Liver (tissue), 7 donors: ENCODE measurements at regions not wholly inside any gene's neighbourhood (a gene's known extent, or its start where the extent isn't known, plus 50 kb on each side); places are given as distances from the start of the nearest gene placed in this dataset.

Experiments used
- DNase-seq: peaks from one replicate; pipeline ENCODE4 v3.0.0-alpha.2; 2017; ENCODE audit warnings: low spot score
- H3K27ac ChIP-seq, 2 donors: one replicate each; pipeline ENCODE4 v1.7.0; 2013; ENCODE audit warnings: inconsistent platforms in 2 of 2, low read length in 2 of 2, control low read depth in 1 of 2, low read depth in 1 of 2, mild to moderate bottlenecking in 1 of 2
- H3K27me3 ChIP-seq, 4 donors: one replicate each; pipeline versions ENCODE4 v1.6.1 to v1.7.0; 2013; ENCODE audit warnings: low read length in 3 of 4, inconsistent platforms in 1 of 4, mild to moderate bottlenecking in 1 of 4, moderate library complexity in 1 of 4; ENCODE audit not compliant: control insufficient read depth in 4 of 4, insufficient read depth in 4 of 4
- H3K36me3 ChIP-seq, 4 donors: one replicate each; pipeline versions ENCODE4 v1.6.1 to v1.7.0; 2013; ENCODE audit warnings: low read length in 3 of 4, mild to moderate bottlenecking in 3 of 4, low read depth in 1 of 4, moderate library complexity in 1 of 4; ENCODE audit not compliant: control insufficient read depth in 4 of 4, insufficient read depth in 3 of 4
- H3K4me1 ChIP-seq, 4 donors: one replicate each; pipeline versions ENCODE4 v1.6.1 to v1.7.0; 2013; ENCODE audit warnings: low read length in 3 of 4, mild to moderate bottlenecking in 3 of 4, moderate library complexity in 1 of 4; ENCODE audit not compliant: control insufficient read depth in 4 of 4, insufficient read depth in 4 of 4
- H3K4me3 ChIP-seq, 3 donors: one replicate each; pipeline versions ENCODE4 v1.6.1 to v1.7.0; 2013; ENCODE audit warnings: low read length in 3 of 3, control low read depth in 1 of 3, low read depth in 1 of 3, mild to moderate bottlenecking in 1 of 3
- H3K9ac ChIP-seq, 2 donors: one replicate each; pipeline ENCODE4 v1.7.0; 2013; ENCODE audit warnings: low read length in 2 of 2, mild to moderate bottlenecking in 2 of 2, moderate library complexity in 2 of 2, control low read depth in 1 of 2, low read depth in 1 of 2
- H3K9me3 ChIP-seq, 4 donors: one replicate each; pipeline versions ENCODE4 v1.6.1 to v1.7.0; 2013; ENCODE audit warnings: low read length in 3 of 4; ENCODE audit not compliant: control insufficient read depth in 4 of 4
- EGR1 ChIP-seq, 2 donors: IDR thresholded peaks; 2 replicates each; pipeline ENCODE4 v1.6.1; 2016 to 2018; ENCODE audit warnings: antibody characterized with exemption in 2 of 2, low read depth in 2 of 2
- FOXA1 ChIP-seq: IDR thresholded peaks from 2 replicates; pipeline ENCODE4 v1.6.1; 2016; ENCODE audit warnings: antibody characterized with exemption
- FOXA2 ChIP-seq: IDR thresholded peaks from 2 replicates; pipeline ENCODE4 v1.6.1; 2016; ENCODE audit warnings: antibody characterized with exemption
- GABPA ChIP-seq, 2 donors: IDR thresholded peaks in 1 of 2; conservative IDR thresholded peaks in 1 of 2; 2 replicates each; pipeline ENCODE4 v1.6.1; 2016; ENCODE audit warnings: antibody characterized with exemption in 2 of 2, mild to moderate bottlenecking in 1 of 2, moderate library complexity in 1 of 2
- HNF4A ChIP-seq, 2 donors: conservative IDR thresholded peaks; 2 replicates each; pipeline ENCODE4 v1.6.1; 2016; ENCODE audit warnings: antibody characterized with exemption in 2 of 2, mild to moderate bottlenecking in 2 of 2
- HNF4G ChIP-seq: IDR thresholded peaks from 2 replicates; pipeline ENCODE4 v1.6.1; 2016; ENCODE audit warnings: antibody characterized with exemption
- JUND ChIP-seq, 2 donors: IDR thresholded peaks; 2 replicates each; pipeline ENCODE4 v1.6.1; 2016; ENCODE audit warnings: antibody characterized with exemption in 2 of 2
- NR2F2 ChIP-seq: IDR thresholded peaks from 2 replicates; pipeline ENCODE4 v1.6.1; 2016; ENCODE audit warnings: antibody characterized with exemption
- RAD21 ChIP-seq, 2 donors: IDR thresholded peaks; 2 replicates each; pipeline ENCODE4 v1.6.1; 2016; ENCODE audit warnings: antibody characterized with exemption in 2 of 2, mild to moderate bottlenecking in 2 of 2
- RXRA ChIP-seq, 2 donors: IDR thresholded peaks; 2 replicates each; pipeline ENCODE4 v1.6.1; 2017 to 2018; ENCODE audit warnings: antibody characterized with exemption in 2 of 2, mild to moderate bottlenecking in 1 of 2
- SP1 ChIP-seq: IDR thresholded peaks from 2 replicates; pipeline ENCODE4 v1.6.1; 2018; ENCODE audit warnings: antibody characterized with exemption, mild to moderate bottlenecking
- TAF1 ChIP-seq: conservative IDR thresholded peaks from 2 replicates; pipeline ENCODE4 v1.6.1; 2016; ENCODE audit warnings: antibody characterized with exemption, mild to moderate bottlenecking
- YY1 ChIP-seq: IDR thresholded peaks from 2 replicates; pipeline ENCODE4 v1.6.1; 2016; ENCODE audit warnings: antibody characterized with exemption, mild to moderate bottlenecking
- TF ChIP-seq, protein P1 (sequence below): IDR thresholded peaks from 2 replicates; pipeline ENCODE4 v1.6.1; 2016; ENCODE audit warnings: antibody characterized with exemption
- TF ChIP-seq, protein P2 (sequence below): IDR thresholded peaks from 2 replicates; pipeline ENCODE4 v1.6.1; 2016; ENCODE audit warnings: antibody characterized with exemption
- TF ChIP-seq, protein P3 (sequence below): fragments of 150-350 bp; IDR thresholded peaks from 2 replicates; pipeline ENCODE4 v1.5.1; 2017; ENCODE audit warnings: improper control_type of control experiment, low read depth, low read length; ENCODE audit not compliant: missing input control
- TF ChIP-seq, protein P4 (sequence below): IDR thresholded peaks from 2 replicates; pipeline ENCODE4 v1.6.1; 2016; ENCODE audit warnings: antibody characterized with exemption, mild to moderate bottlenecking
- TF ChIP-seq, protein P5 (sequence below): IDR thresholded peaks from 2 replicates; pipeline ENCODE4 v1.6.1; 2016; ENCODE audit warnings: antibody characterized with exemption
- donor health status: healthy.
- donor health status: healthy.
- donor health status: healthy.
- donor health status: healthy.

DNA sequence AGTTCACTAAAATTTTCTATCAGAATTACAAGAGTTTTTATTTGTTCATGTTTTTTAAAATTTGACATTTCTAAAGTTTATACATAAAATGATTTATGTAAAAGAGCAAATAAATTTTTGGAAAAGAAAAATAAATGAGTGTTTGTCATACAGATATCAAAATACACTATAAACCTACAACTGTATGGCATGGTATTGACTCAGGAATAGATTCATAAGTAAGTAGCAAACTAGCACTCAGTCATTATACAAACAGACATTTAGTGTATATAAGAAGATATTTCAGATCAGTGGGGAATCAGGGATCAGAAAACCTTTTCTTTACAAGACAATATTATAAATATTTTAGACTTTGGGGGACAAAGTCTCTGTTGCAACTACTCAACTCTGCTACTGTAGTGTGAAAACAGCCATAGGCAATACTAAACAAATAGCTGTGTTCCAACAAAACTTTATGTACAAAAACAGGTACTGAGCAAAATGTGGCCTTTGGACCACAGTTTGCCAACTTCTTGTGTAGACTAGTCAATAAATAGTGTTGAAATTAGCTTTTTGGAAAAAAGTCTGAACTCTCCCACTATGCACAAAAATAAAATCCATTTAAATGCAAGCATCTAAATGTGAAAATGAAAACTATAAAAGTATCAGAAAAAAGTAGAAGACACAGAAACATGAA is 508.8 kb upstream of the CAMK1G start:
- TF ChIP-seq, protein P1, sequence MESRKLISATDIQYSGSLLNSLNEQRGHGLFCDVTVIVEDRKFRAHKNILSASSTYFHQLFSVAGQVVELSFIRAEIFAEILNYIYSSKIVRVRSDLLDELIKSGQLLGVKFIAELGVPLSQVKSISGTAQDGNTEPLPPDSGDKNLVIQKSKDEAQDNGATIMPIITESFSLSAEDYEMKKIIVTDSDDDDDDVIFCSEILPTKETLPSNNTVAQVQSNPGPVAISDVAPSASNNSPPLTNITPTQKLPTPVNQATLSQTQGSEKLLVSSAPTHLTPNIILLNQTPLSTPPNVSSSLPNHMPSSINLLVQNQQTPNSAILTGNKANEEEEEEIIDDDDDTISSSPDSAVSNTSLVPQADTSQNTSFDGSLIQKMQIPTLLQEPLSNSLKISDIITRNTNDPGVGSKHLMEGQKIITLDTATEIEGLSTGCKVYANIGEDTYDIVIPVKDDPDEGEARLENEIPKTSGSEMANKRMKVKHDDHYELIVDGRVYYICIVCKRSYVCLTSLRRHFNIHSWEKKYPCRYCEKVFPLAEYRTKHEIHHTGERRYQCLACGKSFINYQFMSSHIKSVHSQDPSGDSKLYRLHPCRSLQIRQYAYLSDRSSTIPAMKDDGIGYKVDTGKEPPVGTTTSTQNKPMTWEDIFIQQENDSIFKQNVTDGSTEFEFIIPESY: peak; percentile 72
- TF ChIP-seq YY1: peak; percentile 70
- peak; percentile 93 for TF ChIP-seq FOXA1
- peak; percentile 44 to 56 for TF ChIP-seq RAD21 (IDR thresholded peaks at IDR 0.05)
- TF ChIP-seq HNF4G: peak; percentile 98
- TF ChIP-seq GABPA (IDR thresholded peaks at IDR 0.05 in 1 of 2, conservative IDR thresholded peaks at IDR 0.05 in 1 of 2): peak in 1 of 2 donors; percentile 37
- peak; percentile 91 for TF ChIP-seq SP1
- TF ChIP-seq RXRA (IDR thresholded peaks at IDR 0.05): peak; percentile 67 to 81
- TF ChIP-seq JUND (IDR thresholded peaks at IDR 0.05): peak; percentile 49 to 78
- no peak for TF ChIP-seq TAF1
- TF ChIP-seq, protein P2, sequence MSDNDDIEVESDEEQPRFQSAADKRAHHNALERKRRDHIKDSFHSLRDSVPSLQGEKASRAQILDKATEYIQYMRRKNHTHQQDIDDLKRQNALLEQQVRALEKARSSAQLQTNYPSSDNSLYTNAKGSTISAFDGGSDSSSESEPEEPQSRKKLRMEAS: peak; percentile 73
- TF ChIP-seq, protein P3, sequence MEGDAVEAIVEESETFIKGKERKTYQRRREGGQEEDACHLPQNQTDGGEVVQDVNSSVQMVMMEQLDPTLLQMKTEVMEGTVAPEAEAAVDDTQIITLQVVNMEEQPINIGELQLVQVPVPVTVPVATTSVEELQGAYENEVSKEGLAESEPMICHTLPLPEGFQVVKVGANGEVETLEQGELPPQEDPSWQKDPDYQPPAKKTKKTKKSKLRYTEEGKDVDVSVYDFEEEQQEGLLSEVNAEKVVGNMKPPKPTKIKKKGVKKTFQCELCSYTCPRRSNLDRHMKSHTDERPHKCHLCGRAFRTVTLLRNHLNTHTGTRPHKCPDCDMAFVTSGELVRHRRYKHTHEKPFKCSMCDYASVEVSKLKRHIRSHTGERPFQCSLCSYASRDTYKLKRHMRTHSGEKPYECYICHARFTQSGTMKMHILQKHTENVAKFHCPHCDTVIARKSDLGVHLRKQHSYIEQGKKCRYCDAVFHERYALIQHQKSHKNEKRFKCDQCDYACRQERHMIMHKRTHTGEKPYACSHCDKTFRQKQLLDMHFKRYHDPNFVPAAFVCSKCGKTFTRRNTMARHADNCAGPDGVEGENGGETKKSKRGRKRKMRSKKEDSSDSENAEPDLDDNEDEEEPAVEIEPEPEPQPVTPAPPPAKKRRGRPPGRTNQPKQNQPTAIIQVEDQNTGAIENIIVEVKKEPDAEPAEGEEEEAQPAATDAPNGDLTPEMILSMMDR: no peak
- TF ChIP-seq, protein P4, sequence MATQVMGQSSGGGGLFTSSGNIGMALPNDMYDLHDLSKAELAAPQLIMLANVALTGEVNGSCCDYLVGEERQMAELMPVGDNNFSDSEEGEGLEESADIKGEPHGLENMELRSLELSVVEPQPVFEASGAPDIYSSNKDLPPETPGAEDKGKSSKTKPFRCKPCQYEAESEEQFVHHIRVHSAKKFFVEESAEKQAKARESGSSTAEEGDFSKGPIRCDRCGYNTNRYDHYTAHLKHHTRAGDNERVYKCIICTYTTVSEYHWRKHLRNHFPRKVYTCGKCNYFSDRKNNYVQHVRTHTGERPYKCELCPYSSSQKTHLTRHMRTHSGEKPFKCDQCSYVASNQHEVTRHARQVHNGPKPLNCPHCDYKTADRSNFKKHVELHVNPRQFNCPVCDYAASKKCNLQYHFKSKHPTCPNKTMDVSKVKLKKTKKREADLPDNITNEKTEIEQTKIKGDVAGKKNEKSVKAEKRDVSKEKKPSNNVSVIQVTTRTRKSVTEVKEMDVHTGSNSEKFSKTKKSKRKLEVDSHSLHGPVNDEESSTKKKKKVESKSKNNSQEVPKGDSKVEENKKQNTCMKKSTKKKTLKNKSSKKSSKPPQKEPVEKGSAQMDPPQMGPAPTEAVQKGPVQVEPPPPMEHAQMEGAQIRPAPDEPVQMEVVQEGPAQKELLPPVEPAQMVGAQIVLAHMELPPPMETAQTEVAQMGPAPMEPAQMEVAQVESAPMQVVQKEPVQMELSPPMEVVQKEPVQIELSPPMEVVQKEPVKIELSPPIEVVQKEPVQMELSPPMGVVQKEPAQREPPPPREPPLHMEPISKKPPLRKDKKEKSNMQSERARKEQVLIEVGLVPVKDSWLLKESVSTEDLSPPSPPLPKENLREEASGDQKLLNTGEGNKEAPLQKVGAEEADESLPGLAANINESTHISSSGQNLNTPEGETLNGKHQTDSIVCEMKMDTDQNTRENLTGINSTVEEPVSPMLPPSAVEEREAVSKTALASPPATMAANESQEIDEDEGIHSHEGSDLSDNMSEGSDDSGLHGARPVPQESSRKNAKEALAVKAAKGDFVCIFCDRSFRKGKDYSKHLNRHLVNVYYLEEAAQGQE: peak; percentile 68
- peak; percentile 89 for TF ChIP-seq FOXA2
- peak in 1 of 2 donors; percentile 57 for TF ChIP-seq EGR1 (IDR thresholded peaks at IDR 0.05; ENCODE audit: low read depth in 2 of 2)
- TF ChIP-seq NR2F2: no peak
- TF ChIP-seq, protein P5, sequence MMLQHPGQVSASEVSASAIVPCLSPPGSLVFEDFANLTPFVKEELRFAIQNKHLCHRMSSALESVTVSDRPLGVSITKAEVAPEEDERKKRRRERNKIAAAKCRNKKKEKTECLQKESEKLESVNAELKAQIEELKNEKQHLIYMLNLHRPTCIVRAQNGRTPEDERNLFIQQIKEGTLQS: peak; percentile 49
- peak; percentile 99 for TF ChIP-seq HNF4A (conservative IDR thresholded peaks at IDR 0.05)
- no peak for DNase-seq

More for the DNA sequence above, 508.8 kb upstream of the CAMK1G start:
- H3K27me3 ChIP-seq: no peaks in the 10 kb centered on the region
- peak overlapping the region; percentile 62 to 74 for H3K27ac ChIP-seq
- peaks cover 0 to 1% (median 0%) of the 10 kb centered on the region in 4 donors for H3K36me3 ChIP-seq
- H3K4me1 ChIP-seq: peaks cover 2 to 12% (median 6%) of the 10 kb centered on the region in 4 donors
- H3K9me3 ChIP-seq: no peaks in the 10 kb centered on the region
- no peak overlapping the region for H3K4me3 ChIP-seq
- H3K9ac ChIP-seq: no peak overlapping the region
